Mucosa of descending colon (tissue), 3 donors: ENCODE measurements at regions not wholly inside any gene's neighbourhood (a gene's known extent, or its start where the extent isn't known, plus 50 kb on each side); places are given as distances from the start of the nearest gene placed in this dataset.

Source experiments
- ATAC-seq: fragments of 200-7000 bp; cut with Tn5 transposase; one replicate; pipeline ENCODE4 v1.9.1; 2020; ENCODE audit warnings: mild to moderate bottlenecking, moderate library complexity
- DNase-seq, 3 donors: peaks; one replicate each; pipeline ENCODE4 v3.0.0-alpha.2; 2020
- H3K36me3 ChIP-seq: fragments of 200-600 bp; one replicate; pipeline ENCODE4 v1.8.0; 2021; ENCODE audit warnings: low read depth, mild to moderate bottlenecking
- H3K4me1 ChIP-seq: fragments of 200-600 bp; one replicate; pipeline ENCODE4 v1.8.0; 2021; ENCODE audit warnings: low read depth, mild to moderate bottlenecking
- H3K4me3 ChIP-seq: fragments of 200-600 bp; one replicate; pipeline ENCODE4 v1.8.0; 2021; ENCODE audit warnings: mild to moderate bottlenecking
- H3K9me3 ChIP-seq: fragments of 200-600 bp; one replicate; pipeline ENCODE4 v1.8.0; 2021; ENCODE audit warnings: mild to moderate bottlenecking
- CTCF ChIP-seq: fragments of 200-600 bp; IDR thresholded peaks from one replicate; pipeline ENCODE4 v1.8.0; 2022; ENCODE audit warnings: antibody characterized with exemption, mild to moderate bottlenecking
- intact Hi-C, 2 donors: fragments of 100-400 bp; cut with DNase I in 1 of 2; cut with micrococcal nuclease in 1 of 2; formaldehyde crosslinking; loops; one replicate each; pipeline versions ENCODE4 v1.11.0 to v1.11.1; 2022; cut with DNase I, micrococcal nuclease
- donor health status: DM: no; HTN: no; CAD: no; lungs with moderate emphysema.
- donor health status: DM: no; HTN: no; CAD: no.
- donor health status: DM: no; HTN: yes; CAD: no.

DNA sequence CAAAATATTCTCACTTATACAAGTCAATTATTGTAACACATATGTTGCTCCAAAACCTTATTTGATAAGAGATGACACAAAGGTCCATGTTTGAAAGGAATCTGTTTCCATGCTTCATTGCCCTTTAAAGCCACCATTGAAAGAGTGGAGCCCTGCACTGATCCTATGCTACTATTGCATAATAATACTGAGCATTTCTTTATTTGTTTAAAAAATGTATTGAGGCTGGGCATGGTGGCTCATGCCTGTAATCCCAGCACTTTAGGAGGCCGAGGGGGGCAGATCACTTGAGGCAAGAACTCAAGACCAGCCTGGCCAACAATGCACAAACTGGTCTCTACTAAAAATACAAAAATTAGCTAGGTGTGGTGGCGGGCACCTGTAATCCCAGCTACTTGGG is 178.8 kb upstream of the STARD13 start:
- ATAC-seq = no peak
- no peaks in the 10 kb centered on the region for H3K36me3 ChIP-seq
- DNase-seq = no peak
- intact Hi-C loops = no loop called here
- no peak overlapping the region for H3K4me3 ChIP-seq
- TF ChIP-seq CTCF = no peak
- peaks cover 4% of the 10 kb centered on the region for H3K9me3 ChIP-seq
- no peaks in the 10 kb centered on the region for H3K4me1 ChIP-seq

DNA sequence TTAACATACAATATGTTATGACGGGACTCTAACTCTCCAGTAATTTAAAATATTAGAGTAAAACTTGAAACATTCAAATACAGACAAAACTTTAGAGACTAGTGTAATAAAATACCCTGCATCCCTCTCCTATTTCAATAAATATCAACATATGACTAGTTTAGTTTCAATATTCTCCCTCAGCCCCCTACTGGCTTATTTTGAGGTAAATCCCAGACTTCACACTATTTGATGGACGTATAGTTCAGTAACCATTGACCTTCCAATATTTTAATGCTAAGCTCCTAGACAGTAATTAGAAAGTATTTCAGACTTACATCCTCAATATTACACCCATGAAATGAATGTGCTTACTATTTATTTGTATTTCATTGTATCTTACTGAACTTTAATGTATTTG is 180.7 kb upstream of the STARD13 start:
- ATAC-seq (no peak), DNase-seq (no peak)
- no peaks in the 10 kb centered on the region for H3K36me3 ChIP-seq
- intact Hi-C loops = no loop called here
- H3K4me1 ChIP-seq = no peaks in the 10 kb centered on the region
- no peak for TF ChIP-seq CTCF
- H3K4me3 ChIP-seq = no peak overlapping the region
- no peaks in the 10 kb centered on the region for H3K9me3 ChIP-seq

GRCh38 chr13:33467556-33467955 is 182.0 kb upstream of the STARD13 start:
- H3K36me3 ChIP-seq = no peaks in the 10 kb centered on the region
- TF ChIP-seq CTCF = no peak
- no peak overlapping the region for H3K4me3 ChIP-seq
- H3K9me3 ChIP-seq = no peaks in the 10 kb centered on the region
- H3K4me1 ChIP-seq = no peaks in the 10 kb centered on the region
- intact Hi-C loops = no loop called here
- DNase-seq (no peak), ATAC-seq (no peak)

DNA sequence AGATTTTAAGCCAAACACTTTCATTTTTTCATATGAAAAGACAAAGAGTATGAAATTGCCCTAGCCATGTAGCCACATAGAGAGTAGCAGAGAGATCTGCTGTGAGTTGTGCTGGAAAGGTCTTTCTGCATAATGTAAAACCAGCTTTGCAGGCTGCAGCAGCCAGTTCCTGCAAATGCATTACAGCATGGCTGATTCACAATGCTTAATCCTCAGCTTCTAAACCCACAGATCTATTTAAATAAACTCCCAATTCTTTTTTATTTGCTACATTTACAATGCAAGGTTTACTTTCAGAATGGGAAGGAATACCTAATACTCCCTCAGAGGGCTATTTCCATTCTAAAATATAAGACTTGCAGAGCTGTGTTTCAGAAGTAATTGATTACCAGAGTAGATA is 185.6 kb upstream of the STARD13 start:
- ATAC-seq = no peak
- intact Hi-C loops = no loop called here
- Histone ChIP-seq H3K4me1 (no peaks in the 10 kb centered on the region), H3K9me3 (peaks cover 8% of the 10 kb centered on the region), H3K4me3 (no peak overlapping the region), H3K36me3 (no peaks in the 10 kb centered on the region)
- TF ChIP-seq CTCF = no peak
- DNase-seq = no peak

DNA sequence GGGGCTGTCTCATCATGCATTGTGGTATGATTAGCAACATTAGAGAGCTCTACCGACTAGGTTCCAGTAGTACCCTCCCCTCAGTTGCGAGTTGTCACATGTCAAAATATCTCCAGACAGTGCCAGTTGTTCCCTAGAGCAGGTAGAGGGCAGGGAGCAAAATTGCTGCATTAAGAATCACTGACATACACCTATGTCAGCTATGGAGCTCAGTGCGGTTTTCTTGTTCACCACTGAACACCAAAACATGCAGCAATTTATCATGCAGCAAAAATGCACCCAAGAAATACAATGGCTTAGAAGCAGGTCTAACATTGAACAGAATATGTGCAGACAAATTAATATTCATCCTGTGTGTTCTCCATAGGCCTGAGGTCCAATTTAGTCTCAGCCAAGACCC is 186.9 kb upstream of the STARD13 start:
- intact Hi-C loops = no loop called here
- DNase-seq = no peak
- Histone ChIP-seq H3K4me1 (no peaks in the 10 kb centered on the region), H3K4me3 (no peak overlapping the region), H3K36me3 (no peaks in the 10 kb centered on the region), H3K9me3 (peaks cover 16% of the 10 kb centered on the region)
- ATAC-seq = no peak
- TF ChIP-seq CTCF = no peak

DNA sequence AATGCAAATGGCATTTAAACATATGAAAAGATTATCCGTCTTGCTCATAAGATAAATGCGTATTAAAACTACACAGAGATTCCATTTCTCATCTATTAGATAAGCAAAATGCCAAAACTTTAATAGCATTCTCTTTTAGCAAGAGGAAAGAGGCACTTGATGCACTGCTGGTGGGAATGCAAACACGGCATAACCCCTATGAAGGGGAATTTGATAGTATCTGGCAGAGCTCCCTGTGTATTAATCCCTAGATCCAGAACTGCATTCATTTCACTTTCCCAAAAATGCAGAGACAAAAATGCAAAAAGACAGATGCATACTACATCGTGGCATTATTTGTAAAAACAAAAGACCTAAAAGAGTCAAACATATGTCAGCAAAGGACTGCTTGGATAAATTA is 193.6 kb upstream of the STARD13 start:
- ATAC-seq (no peak), DNase-seq (no peak)
- no peaks in the 10 kb centered on the region for H3K36me3 ChIP-seq
- no peaks in the 10 kb centered on the region for H3K4me1 ChIP-seq
- H3K9me3 ChIP-seq = peaks cover 21% of the 10 kb centered on the region
- no peak overlapping the region for H3K4me3 ChIP-seq
- no peak for TF ChIP-seq CTCF
- intact Hi-C loops = no loop called here
